H1 (cell line): ENCODE measurements at regions not wholly inside any gene's neighbourhood (a gene's known extent, or its start where the extent isn't known, plus 50 kb on each side); places are given as distances from the start of the nearest gene placed in this dataset.

ENCODE experiments used
- ATF2 ChIP-seq: IDR thresholded peaks from 2 replicates; pipeline ENCODE4 v1.6.1; 2012; ENCODE audit warnings: low read length, inconsistent platforms
- CBX5 ChIP-seq: fragments of 300-800, 300-1000 bp; sonication (generic); IDR thresholded peaks from 2 replicates; pipeline ENCODE4 v1.7.1; 2016; ENCODE audit warnings: antibody characterized with exemption, low read length, low read depth
- CBX8 ChIP-seq: fragments of 300-800, 300-1000 bp; sonication (generic); IDR thresholded peaks from 2 replicates; pipeline ENCODE4 v1.7.1; 2016; ENCODE audit warnings: low read depth, low read length, borderline replicate concordance
- JUN ChIP-seq: IDR thresholded peaks from 2 replicates; pipeline ENCODE4 v1.6.1; 2011; ENCODE audit warnings: low read depth, mild to moderate bottlenecking, improper control_type of control experiment, low read length
- JUND ChIP-seq: IDR thresholded peaks from 2 replicates; pipeline ENCODE4 v1.6.1; 2011; ENCODE audit warnings: mild to moderate bottlenecking, improper control_type of control experiment, low read length
- KDM5A ChIP-seq: fragments of 200-600 bp; IDR thresholded peaks from 2 replicates; pipeline ENCODE4 v1.7.1; 2012; ENCODE audit warnings: mild to moderate bottlenecking, low read length, inconsistent platforms, mixed read lengths
- RAD21 ChIP-seq, 2 experiments: IDR thresholded peaks in 1 of 2; conservative IDR thresholded peaks in 1 of 2; 2 replicates each; pipeline ENCODE4 v1.6.1; 2011; ENCODE audit warnings: low read depth in 2 of 2, low read length in 2 of 2, improper control_type of control experiment in 1 of 2, inconsistent platforms in 1 of 2, mild to moderate bottlenecking in 1 of 2, moderate library complexity in 1 of 2
- RBBP5 ChIP-seq: IDR thresholded peaks from 2 replicates; pipeline ENCODE4 v1.7.1; 2012; ENCODE audit warnings: low read depth, mild to moderate bottlenecking, inconsistent platforms, low read length, moderate library complexity, borderline replicate concordance
- SIRT6 ChIP-seq: IDR thresholded peaks from one replicate; pipeline ENCODE4 v1.7.1; 2012; ENCODE audit warnings: low read length, inconsistent platforms
- SP2 ChIP-seq: IDR thresholded peaks from 2 replicates; pipeline ENCODE4 v1.6.1; 2012; ENCODE audit warnings: mild to moderate bottlenecking, low read length, inconsistent platforms
- TF ChIP-seq, protein P1 (sequence below): fragments of 300-600 bp; sonication (generic); IDR thresholded peaks from 2 replicates; pipeline ENCODE4 v1.7.1; 2012; ENCODE audit warnings: low read length, moderate library complexity, mild to moderate bottlenecking, inconsistent platforms; ENCODE audit not compliant: insufficient replicate concordance

DNA sequence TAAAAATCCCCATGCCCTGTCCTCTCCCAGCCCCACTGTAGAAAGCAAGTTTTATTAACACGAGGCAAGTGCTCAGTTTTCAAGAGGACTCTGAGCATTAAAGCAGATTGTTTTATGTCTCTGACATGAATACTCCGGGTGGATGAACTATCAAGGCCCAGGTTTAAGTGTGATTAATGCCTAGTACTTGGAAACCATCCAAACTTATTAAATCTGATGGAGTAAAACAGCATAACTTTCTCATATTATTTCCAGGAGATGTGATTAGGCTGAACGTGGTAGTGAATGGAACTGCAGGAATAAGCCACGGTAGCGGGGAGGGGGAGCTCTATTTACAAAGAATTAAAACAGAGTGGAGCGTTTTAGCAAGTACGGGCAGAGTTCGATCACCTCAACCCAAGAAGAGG lies 144.2 kb upstream of the RNF32 start (continued):
- TF ChIP-seq, protein P1, sequence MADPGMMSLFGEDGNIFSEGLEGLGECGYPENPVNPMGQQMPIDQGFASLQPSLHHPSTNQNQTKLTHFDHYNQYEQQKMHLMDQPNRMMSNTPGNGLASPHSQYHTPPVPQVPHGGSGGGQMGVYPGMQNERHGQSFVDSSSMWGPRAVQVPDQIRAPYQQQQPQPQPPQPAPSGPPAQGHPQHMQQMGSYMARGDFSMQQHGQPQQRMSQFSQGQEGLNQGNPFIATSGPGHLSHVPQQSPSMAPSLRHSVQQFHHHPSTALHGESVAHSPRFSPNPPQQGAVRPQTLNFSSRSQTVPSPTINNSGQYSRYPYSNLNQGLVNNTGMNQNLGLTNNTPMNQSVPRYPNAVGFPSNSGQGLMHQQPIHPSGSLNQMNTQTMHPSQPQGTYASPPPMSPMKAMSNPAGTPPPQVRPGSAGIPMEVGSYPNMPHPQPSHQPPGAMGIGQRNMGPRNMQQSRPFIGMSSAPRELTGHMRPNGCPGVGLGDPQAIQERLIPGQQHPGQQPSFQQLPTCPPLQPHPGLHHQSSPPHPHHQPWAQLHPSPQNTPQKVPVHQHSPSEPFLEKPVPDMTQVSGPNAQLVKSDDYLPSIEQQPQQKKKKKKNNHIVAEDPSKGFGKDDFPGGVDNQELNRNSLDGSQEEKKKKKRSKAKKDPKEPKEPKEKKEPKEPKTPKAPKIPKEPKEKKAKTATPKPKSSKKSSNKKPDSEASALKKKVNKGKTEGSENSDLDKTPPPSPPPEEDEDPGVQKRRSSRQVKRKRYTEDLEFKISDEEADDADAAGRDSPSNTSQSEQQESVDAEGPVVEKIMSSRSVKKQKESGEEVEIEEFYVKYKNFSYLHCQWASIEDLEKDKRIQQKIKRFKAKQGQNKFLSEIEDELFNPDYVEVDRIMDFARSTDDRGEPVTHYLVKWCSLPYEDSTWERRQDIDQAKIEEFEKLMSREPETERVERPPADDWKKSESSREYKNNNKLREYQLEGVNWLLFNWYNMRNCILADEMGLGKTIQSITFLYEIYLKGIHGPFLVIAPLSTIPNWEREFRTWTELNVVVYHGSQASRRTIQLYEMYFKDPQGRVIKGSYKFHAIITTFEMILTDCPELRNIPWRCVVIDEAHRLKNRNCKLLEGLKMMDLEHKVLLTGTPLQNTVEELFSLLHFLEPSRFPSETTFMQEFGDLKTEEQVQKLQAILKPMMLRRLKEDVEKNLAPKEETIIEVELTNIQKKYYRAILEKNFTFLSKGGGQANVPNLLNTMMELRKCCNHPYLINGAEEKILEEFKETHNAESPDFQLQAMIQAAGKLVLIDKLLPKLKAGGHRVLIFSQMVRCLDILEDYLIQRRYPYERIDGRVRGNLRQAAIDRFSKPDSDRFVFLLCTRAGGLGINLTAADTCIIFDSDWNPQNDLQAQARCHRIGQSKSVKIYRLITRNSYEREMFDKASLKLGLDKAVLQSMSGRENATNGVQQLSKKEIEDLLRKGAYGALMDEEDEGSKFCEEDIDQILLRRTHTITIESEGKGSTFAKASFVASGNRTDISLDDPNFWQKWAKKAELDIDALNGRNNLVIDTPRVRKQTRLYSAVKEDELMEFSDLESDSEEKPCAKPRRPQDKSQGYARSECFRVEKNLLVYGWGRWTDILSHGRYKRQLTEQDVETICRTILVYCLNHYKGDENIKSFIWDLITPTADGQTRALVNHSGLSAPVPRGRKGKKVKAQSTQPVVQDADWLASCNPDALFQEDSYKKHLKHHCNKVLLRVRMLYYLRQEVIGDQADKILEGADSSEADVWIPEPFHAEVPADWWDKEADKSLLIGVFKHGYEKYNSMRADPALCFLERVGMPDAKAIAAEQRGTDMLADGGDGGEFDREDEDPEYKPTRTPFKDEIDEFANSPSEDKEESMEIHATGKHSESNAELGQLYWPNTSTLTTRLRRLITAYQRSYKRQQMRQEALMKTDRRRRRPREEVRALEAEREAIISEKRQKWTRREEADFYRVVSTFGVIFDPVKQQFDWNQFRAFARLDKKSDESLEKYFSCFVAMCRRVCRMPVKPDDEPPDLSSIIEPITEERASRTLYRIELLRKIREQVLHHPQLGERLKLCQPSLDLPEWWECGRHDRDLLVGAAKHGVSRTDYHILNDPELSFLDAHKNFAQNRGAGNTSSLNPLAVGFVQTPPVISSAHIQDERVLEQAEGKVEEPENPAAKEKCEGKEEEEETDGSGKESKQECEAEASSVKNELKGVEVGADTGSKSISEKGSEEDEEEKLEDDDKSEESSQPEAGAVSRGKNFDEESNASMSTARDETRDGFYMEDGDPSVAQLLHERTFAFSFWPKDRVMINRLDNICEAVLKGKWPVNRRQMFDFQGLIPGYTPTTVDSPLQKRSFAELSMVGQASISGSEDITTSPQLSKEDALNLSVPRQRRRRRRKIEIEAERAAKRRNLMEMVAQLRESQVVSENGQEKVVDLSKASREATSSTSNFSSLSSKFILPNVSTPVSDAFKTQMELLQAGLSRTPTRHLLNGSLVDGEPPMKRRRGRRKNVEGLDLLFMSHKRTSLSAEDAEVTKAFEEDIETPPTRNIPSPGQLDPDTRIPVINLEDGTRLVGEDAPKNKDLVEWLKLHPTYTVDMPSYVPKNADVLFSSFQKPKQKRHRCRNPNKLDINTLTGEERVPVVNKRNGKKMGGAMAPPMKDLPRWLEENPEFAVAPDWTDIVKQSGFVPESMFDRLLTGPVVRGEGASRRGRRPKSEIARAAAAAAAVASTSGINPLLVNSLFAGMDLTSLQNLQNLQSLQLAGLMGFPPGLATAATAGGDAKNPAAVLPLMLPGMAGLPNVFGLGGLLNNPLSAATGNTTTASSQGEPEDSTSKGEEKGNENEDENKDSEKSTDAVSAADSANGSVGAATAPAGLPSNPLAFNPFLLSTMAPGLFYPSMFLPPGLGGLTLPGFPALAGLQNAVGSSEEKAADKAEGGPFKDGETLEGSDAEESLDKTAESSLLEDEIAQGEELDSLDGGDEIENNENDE, result no peak
- TF ChIP-seq CBX5 (no peak), RAD21 (IDR thresholded peaks at IDR 0.05 in 1 of 2, conservative IDR thresholded peaks at IDR 0.05 in 1 of 2; ENCODE audit: low read depth in 2 of 2, low read length in 2 of 2) (no peak), SIRT6 (no peak), SP2 (no peak), ATF2 (no peak), CBX8 (no peak), JUN (no peak), KDM5A (no peak), RBBP5 (no peak), JUND (no peak)
